ENCODE measurements at regions not wholly inside any gene's neighbourhood (a gene's known extent, or its start where the extent isn't known, plus 50 kb on each side); places are given as distances from the start of the nearest gene placed in this dataset.

- no peak for DNase-seq (ENCODE audit: low read depth)
These were observed 450.0 kb downstream of the HTR7 start for GRCh38 chr10:90407851-90408250.

GRCh38 chr10:90412582-90412981 is 445.3 kb downstream of the HTR7 start:
- no peak for DNase-seq (ENCODE audit: low read depth)

DNA sequence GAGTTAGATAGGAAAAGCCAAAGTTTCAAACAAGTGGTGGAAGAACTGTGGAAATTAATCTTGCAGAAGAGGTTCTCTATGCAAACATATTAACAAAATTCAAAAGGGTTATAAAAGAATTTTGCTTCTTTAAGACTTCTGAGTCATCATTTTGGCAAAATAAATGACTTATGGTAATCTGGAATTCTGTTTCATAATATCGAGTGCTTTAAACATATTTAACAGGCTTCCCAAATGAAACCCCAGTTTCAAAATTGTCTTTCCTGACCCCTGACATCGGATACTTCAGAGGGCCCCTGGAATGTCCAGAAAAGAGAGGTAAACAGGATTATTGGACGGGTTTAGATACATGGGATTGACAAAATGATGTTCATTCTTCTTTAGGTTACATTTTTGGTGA is 444.6 kb downstream of the HTR7 start:
- no peak for DNase-seq (ENCODE audit: low read depth)

DNA sequence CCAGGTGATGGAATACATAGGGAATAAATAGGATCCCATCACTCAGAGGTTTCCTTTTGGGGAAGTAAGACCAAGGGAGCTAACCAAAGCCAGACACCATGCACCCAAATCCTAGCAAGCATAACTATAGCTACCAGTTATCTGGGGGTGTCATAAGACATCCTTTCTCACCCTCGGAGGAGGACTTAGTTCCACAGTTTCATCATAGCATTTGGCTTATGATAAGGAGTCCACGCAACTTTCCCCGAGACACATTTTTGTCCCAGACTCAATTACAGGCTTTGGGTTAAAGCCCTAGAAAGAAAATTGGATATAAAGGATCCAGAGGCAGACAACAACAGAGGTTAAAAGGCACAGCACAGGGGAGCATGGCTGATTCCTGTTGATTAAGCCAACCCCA is 442.9 kb downstream of the HTR7 start:
- DNase-seq (ENCODE audit: low read depth) = no peak

DNA sequence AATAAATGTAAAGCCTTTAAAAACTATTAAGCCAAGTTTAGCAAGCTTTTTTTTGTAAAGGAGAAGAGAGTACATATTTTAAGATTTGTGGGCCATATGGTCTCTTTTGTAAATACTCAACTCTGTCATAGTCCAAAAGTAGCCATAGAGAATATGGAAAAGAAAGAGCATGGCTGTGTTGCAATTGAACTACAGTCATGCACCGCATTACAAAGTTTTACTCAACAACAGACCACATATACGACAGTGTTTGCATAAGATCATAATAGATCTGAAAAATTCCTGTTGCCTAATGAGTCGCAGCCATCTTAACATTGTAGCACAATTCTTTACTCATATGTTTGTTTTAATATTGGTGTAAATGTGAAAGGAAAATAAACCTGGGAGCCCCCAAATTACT is 440.8 kb downstream of the HTR7 start:
- no peak for DNase-seq (ENCODE audit: low read depth)

DNA sequence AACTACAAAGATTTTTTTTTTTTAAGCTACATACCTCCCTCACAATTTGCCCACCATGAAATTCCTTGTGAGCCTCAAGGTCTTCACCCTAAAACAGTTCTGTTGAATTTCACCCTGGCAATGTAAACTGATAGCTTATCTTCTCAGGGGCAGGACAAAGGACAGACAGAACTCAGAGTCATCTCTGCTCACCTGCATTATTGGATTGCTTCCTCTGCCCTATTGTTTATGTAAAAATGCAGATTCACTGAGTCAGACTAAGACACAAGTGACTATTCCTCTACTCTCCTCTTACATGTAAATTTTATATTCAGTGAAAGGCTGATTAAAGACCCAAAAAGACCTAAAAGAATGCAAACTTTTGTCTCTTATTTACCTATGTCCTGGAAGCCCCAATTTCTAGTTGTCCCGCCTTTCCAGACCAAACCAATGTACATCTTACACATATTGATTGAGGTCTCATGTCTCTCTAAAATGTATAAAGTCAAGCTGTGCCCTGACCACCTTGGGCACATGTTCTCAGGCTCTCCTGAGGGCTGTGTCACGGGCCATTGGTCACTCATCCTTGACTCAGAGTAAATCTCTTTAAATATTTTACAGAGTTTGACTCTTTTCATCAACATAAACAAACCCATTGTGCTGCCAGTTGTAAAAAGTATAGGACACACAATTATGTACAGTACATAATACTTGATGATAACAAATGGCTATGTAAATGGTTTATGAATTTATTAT is 440.2 kb downstream of the HTR7 start:
- DNase-seq (ENCODE audit: low read depth) = no peak

- no peak for DNase-seq (ENCODE audit: low read depth)
These were observed 438.8 kb downstream of the HTR7 start for GRCh38 chr10:90418869-90419652.

GRCh38 chr10:90420637-90421318 is 437.1 kb downstream of the HTR7 start:
- no peak for DNase-seq (ENCODE audit: low read depth)

DNA sequence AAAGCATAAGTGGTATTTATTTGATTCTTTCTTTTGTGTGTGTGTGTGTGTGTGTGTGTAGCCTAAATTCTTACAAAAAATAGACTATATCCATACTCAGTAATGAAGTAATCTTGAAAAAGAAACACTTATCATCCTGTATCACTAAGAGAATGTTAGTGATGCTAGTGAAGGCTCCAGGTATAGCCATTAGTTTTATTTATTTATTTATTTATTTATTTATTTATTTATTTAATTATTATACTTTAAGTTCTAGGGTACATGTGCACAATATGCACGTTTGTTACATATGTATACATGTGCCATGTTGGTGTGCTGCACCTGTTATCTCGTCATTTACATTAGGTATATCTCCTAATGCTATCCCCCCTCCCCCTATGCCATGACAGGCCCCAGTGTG is 436.0 kb downstream of the HTR7 start:
- DNase-seq (ENCODE audit: low read depth) = no peak

DNA sequence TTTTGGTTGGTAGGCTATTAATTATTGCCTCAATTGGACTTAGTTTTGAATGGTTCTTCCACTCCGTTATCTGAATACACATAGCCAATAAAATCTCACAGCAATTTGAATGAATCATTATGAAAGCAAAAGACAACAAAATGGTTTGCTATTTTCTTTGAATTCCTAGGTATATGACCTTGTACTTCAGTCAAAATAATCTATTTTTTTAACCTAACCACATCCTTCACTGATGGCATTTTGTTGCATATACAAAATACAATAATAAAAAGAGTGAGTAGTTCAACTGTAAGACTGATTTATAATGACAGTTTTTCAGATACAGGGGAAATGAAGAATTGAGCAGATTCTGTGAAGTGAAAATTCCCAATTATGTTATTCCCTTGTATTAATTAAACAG is 433.1 kb downstream of the HTR7 start:
- no peak for DNase-seq (ENCODE audit: low read depth)

- DNase-seq (ENCODE audit: low read depth) = no peak
These were observed 427.7 kb downstream of the HTR7 start for GRCh38 chr10:90430186-90430585.

DNA sequence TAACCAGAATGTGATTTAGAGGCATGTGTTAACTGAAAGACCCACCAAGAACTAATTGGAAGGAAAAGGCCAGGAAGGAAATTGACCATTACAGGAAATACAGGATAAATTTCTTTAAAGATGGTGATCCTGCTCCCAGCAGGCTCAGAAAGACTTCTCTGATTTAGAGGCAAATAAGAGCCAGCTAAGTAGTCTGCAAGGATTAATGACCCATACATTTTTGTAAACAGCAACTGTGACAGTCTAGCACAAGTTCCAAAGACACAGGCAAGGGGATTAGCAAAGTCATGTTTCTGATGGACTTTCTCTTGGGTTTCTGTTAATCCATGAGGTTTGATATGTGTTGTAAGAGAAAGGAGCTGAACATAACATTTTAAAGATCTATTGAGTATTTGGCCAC is 425.0 kb downstream of the HTR7 start:
- no peak for DNase-seq (ENCODE audit: low read depth)

DNA sequence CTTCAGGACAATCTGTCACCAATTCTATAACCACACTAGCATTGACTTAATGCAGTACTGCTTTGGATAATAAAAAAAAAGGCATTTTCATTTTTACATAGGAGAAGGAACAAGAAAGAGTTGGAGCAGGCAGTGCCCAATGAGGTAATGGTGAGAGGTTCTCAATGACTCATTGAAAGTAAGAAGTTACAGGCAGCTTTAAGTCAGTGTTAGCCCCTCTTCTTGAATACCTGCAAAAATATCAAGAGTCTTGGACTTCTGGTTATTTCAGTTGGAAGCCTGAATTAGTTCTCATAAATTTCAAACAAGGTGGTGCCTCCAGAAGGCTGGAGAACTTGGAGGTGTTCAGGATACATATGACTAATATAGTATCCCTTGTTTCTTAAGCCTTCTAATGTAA is 422.5 kb downstream of the HTR7 start:
- DNase-seq (ENCODE audit: low read depth) = no peak

DNA sequence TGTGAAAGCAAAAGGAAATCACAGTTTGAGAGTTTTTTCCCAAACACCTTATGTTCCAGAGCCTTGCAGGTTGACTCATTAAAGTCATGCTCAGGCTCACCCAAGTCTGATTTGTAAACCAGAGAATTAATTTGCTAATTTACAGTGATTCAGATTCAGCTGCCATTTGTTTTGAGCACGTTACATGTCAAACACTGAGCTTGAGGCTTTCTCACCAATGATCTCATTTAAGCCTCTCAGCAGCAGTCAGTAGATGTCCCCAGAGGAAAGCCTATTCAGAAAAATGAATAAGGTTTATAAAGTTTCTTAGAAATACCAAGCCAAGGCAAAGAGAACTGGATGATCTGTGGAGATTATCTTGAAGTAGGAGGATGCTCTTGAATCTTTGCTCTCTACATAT is 420.4 kb downstream of the HTR7 start:
- no peak for DNase-seq (ENCODE audit: low read depth)

DNA sequence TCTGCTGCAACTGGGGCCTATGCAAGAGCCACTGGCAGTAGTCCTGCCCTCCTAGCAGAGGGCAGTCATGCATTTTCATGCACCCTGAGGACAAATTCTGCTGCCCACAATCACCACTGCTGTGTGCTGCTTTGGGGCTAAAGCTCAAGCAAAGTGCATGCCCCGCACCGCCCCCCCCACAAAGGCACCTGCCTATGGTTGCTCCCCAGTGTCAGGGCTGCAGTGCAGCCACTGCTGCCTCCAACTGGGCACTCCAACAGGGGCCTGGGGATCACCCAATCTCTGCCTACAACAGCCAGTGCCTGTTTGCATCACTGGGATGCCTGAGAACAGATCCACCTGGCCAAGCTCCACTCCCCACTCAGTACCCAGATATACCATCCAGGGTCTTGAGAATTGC is 417.0 kb downstream of the HTR7 start:
- no peak for DNase-seq (ENCODE audit: low read depth)

DNA sequence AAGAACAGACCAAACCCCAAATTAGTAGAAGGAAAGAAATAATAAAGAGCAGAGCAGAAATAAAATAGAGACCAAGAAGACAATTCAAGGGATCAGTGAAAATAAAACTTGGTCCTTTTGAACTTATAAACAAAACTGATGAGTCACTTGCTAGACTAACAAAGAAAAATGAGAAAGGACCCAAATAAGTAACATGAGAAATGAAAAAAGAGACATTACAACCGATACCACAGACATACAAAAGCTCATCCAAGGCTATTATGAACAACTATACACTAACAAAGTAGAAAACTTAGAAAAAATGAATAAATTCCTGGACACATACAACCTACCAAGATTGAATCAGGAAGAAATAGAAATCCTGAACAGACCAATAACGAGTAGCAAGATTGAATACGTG is 414.5 kb downstream of the HTR7 start:
- no peak for DNase-seq (ENCODE audit: low read depth)

GRCh38 chr10:90447831-90448230 is 410.0 kb downstream of the HTR7 start:
- no peak for DNase-seq (ENCODE audit: low read depth)

- DNase-seq (ENCODE audit: low read depth) = no peak
These were observed 407.0 kb downstream of the HTR7 start for GRCh38 chr10:90450797-90451196.

DNA sequence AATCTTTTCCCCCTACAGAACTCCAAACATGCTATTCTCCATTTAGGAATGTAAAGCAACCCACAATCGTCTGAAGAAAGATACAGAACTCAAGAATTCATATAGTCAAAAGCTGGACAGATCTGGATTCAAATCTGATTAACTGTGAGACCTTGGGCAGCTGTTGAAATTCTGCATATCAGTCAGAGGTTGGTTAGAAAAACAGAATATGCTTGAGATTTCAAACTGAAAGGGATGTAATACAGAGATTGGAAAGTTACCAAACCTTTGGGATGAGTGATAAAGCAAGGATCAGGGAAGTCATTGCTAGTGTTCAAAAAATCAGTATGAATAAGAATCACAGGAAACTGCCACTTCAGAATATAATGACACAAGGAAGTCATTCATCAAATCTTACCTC is 406.6 kb downstream of the HTR7 start:
- no peak for DNase-seq (ENCODE audit: low read depth)

DNA sequence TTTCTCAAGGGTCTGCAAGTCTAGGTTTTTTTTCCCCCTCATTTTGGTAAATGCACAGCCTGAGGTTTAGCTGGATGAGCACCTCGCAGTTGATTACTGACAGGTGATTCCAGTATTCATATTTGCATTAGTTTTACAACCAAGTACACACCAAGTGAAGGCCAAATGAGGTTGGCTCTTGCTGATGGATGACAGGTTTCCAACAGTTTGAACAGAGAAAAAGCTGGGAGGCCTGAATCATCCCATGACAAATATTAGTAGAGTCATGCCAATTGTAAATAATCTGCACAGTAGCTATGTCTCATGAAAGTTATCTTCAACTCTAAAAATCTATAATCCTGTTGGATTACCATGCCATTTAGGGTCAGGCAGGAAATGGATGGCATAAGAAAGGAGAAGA is 399.8 kb downstream of the HTR7 start:
- no peak for DNase-seq (ENCODE audit: low read depth)

DNA sequence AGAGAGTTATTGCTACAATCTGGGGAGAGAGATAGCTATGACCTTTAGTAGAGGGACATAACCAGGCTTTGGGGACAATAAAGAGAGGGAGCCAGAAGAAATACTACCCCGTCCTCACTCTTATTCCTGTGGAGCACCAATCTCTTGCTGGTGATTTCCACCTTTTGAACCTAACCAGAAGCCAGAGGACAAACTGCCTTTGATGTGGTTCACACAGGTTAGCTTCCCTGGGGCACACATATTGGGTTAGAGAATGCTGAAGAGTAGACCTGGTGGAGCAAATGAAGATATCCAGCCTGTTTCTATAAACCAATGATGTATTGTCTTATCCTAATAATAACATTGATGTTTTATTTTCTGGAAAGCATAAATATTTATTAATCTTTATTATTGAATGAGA is 399.3 kb downstream of the HTR7 start:
- DNase-seq (ENCODE audit: low read depth) = no peak

GRCh38 chr10:90461437-90462155 is 396.2 kb downstream of the HTR7 start:
- no peak for DNase-seq (ENCODE audit: low read depth)

Data from stimulated activated CD8-positive, alpha-beta memory T cell treated with anti-CD3 and anti-CD28 coated beads, Interleukin-12 subunit alpha, Interleukin-12 subunit beta, amount 100 ng/mL, for 1 hour (primary cell).